Fibroblast of villous mesenchyme (primary cell): ENCODE measurements at regions not wholly inside any gene's neighbourhood (a gene's known extent, or its start where the extent isn't known, plus 50 kb on each side); places are given as distances from the start of the nearest gene placed in this dataset.

Experiments
- DNase-seq: peaks from one replicate; pipeline ENCODE4 v3.0.0-alpha.2; 2010; ENCODE audit warnings: low read depth
- H3K4me3 ChIP-seq: 2 replicates; pipeline ENCODE4 v1.5.1; 2011; ENCODE audit warnings: low read depth, mild to moderate bottlenecking, low read length
- CTCF ChIP-seq: IDR thresholded peaks from 2 replicates; pipeline ENCODE4 v1.5.1; 2012; ENCODE audit warnings: low read depth, mild to moderate bottlenecking, low read length; ENCODE audit not compliant: insufficient read depth

DNA sequence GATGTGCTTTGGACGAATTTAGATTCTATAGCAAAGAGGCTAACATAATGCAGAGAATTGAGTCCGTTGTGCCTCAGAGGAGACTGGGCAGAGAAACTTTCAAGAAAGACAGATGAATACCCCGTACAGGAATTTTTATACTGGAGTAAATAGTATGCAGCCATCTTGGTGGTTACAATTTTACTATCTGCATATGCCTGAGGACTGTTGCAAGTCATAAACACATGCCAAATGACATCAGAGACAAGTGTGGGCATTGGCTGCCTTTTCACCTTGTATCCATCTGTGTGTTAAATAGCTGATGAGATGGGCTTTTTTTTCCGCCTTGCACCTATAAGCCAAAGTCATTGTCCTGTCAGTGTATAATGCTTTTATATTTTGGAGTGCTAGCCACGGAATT, 267.5 kb upstream of the SP4 start:
- no peak for DNase-seq

DNA sequence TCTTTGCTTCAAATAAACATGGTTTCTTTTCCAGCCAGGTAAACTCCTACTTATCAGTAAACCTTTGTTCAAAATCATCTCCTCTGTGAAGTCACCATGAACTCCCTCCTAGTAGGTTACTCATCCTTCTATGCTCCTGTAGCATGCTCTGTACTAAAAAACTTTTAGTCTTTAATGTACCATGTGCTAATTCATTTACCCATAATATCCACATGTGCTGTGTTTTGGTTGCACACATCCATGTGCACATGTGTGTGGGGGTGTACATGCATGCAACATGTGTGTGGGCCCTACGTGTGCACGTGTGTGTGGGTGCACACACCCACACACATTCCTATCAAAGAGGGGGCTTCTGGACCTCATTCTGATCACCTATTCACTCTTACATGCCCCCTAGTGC, 259.9 kb upstream of the SP4 start:
- no peak for DNase-seq

More for the DNA sequence above, 267.5 kb upstream of the SP4 start:
- no peak overlapping the region for H3K4me3 ChIP-seq
- no peak for TF ChIP-seq CTCF

GRCh38 chr7:21169667-21170580, 258.0 kb upstream of the SP4 start:
- no peak for DNase-seq
- H3K4me3 ChIP-seq = no peak overlapping the region
- no peak for TF ChIP-seq CTCF

More for the DNA sequence above, 259.9 kb upstream of the SP4 start:
- no peak overlapping the region for H3K4me3 ChIP-seq
- no peak for TF ChIP-seq CTCF

- H3K4me3 ChIP-seq = no peak overlapping the region
- no peak for DNase-seq
- no peak for TF ChIP-seq CTCF
These were observed 255.1 kb upstream of the SP4 start for GRCh38 chr7:21172800-21173199.

DNA sequence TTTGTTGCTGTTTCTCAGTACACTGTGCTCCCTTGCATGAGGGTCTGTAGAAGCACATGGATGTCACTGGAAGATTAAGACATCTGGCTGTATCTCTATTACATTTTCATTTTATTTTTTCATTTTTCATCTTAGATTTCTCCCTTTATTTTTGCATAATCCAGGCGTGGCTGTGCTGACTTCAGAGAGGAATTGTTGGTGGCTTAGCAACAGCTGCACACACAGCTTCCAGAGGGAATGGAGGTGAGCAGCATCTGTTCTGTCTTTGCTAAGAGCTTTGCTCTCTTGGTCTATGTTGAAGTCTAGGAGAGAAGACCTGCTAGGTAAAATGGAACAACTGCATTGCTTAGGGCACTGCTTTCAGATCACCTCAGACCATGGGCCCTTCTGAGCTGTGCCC, 254.4 kb upstream of the SP4 start:
- no peak for DNase-seq
- TF ChIP-seq CTCF = no peak

DNA sequence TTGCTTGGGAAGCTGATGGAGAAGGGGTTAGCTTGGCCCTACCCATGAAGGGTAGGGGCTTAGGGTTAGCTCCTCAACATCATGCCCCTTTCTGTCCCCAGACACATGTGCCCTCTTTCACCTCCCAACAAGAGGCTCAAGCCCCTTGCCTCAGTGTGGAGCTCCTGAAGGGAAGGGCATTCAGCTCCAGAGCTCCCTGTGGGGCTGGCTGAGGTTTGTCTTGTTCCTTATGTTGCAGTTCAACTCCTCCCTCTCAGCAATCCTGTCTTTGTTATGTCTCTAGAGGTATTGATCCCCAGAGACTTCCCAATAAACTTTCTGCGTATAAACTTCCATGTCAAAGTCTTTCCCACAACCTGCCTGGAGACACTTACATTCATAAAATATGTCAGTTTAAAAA, 252.2 kb upstream of the SP4 start:
- no peak for TF ChIP-seq CTCF
- DNase-seq = no peak
- no peak overlapping the region for H3K4me3 ChIP-seq

More for the DNA sequence above, 254.4 kb upstream of the SP4 start:
- no peak overlapping the region for H3K4me3 ChIP-seq
